Panc1 (cell line): ENCODE measurements at regions not wholly inside any gene's neighbourhood (a gene's known extent, or its start where the extent isn't known, plus 50 kb on each side); places are given as distances from the start of the nearest gene placed in this dataset.

ENCODE experiments used
- POLR2AphosphoS5 ChIP-seq: IDR thresholded peaks from 2 replicates; pipeline ENCODE4 v1.6.1; 2012; ENCODE audit warnings: mild to moderate bottlenecking, low read depth, low read length, moderate library complexity
- SIN3A ChIP-seq: IDR thresholded peaks from 2 replicates; pipeline ENCODE4 v1.6.1; 2012; ENCODE audit warnings: low read depth, mild to moderate bottlenecking, low read length, moderate library complexity, borderline replicate concordance; ENCODE audit not compliant: insufficient read depth
- TF ChIP-seq, protein P1 (sequence below): fragments of 450-650 bp; IDR thresholded peaks from 2 replicates; pipeline ENCODE4 v1.5.1; 2017; ENCODE audit warnings: mild to moderate bottlenecking
- TF ChIP-seq, protein P2 (sequence below), 2 experiments: IDR thresholded peaks; 2 replicates each; pipeline ENCODE4 v1.6.1; 2011 to 2012; ENCODE audit warnings: low read depth in 2 of 2, control low read depth in 1 of 2, low read length in 1 of 2, mild to moderate bottlenecking in 1 of 2, moderate library complexity in 1 of 2; ENCODE audit not compliant: insufficient read depth in 1 of 2

DNA sequence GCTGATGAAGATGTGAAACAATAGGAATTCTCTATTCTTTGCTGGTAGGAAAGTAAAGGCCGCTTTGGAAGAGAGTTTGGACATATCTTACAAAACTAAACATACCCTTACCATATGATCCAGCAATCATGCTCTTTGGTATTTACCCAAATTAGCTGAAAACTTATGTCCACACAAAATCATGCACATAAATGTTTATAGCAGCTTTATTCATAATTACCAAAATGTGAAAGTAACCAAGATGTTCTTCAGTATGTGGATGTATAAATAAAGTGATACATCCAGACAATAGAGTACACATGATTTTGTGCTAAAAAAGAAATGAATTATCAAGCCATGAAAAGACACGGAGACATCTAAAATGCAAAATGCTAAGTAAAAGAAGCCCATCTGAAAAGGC is 98.7 kb upstream of the SLC35F3 start:
- TF ChIP-seq, protein P1, sequence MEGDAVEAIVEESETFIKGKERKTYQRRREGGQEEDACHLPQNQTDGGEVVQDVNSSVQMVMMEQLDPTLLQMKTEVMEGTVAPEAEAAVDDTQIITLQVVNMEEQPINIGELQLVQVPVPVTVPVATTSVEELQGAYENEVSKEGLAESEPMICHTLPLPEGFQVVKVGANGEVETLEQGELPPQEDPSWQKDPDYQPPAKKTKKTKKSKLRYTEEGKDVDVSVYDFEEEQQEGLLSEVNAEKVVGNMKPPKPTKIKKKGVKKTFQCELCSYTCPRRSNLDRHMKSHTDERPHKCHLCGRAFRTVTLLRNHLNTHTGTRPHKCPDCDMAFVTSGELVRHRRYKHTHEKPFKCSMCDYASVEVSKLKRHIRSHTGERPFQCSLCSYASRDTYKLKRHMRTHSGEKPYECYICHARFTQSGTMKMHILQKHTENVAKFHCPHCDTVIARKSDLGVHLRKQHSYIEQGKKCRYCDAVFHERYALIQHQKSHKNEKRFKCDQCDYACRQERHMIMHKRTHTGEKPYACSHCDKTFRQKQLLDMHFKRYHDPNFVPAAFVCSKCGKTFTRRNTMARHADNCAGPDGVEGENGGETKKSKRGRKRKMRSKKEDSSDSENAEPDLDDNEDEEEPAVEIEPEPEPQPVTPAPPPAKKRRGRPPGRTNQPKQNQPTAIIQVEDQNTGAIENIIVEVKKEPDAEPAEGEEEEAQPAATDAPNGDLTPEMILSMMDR: no peak
- no peak for TF ChIP-seq POLR2AphosphoS5
- TF ChIP-seq, protein P2, sequence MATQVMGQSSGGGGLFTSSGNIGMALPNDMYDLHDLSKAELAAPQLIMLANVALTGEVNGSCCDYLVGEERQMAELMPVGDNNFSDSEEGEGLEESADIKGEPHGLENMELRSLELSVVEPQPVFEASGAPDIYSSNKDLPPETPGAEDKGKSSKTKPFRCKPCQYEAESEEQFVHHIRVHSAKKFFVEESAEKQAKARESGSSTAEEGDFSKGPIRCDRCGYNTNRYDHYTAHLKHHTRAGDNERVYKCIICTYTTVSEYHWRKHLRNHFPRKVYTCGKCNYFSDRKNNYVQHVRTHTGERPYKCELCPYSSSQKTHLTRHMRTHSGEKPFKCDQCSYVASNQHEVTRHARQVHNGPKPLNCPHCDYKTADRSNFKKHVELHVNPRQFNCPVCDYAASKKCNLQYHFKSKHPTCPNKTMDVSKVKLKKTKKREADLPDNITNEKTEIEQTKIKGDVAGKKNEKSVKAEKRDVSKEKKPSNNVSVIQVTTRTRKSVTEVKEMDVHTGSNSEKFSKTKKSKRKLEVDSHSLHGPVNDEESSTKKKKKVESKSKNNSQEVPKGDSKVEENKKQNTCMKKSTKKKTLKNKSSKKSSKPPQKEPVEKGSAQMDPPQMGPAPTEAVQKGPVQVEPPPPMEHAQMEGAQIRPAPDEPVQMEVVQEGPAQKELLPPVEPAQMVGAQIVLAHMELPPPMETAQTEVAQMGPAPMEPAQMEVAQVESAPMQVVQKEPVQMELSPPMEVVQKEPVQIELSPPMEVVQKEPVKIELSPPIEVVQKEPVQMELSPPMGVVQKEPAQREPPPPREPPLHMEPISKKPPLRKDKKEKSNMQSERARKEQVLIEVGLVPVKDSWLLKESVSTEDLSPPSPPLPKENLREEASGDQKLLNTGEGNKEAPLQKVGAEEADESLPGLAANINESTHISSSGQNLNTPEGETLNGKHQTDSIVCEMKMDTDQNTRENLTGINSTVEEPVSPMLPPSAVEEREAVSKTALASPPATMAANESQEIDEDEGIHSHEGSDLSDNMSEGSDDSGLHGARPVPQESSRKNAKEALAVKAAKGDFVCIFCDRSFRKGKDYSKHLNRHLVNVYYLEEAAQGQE (IDR thresholded peaks at IDR 0.05; ENCODE audit: insufficient read depth in 1 of 2, low read depth in 2 of 2, low read length in 1 of 2): no peak
- TF ChIP-seq SIN3A: no peak
